Endothelial cell of umbilical vein (primary cell): ENCODE measurements at regions not wholly inside any gene's neighbourhood (a gene's known extent, or its start where the extent isn't known, plus 50 kb on each side); places are given as distances from the start of the nearest gene placed in this dataset.

Source experiments
- EZH2 ChIP-seq: IDR thresholded peaks from 2 replicates; pipeline ENCODE4 v1.6.1; 2012; ENCODE audit warnings: borderline replicate concordance, low read depth, mild to moderate bottlenecking, moderate library complexity, low read length, inconsistent platforms; ENCODE audit not compliant: severe bottlenecking
- GATA2 ChIP-seq: IDR thresholded peaks from 2 replicates; pipeline ENCODE4 v1.7.0; 2011; ENCODE audit warnings: low read depth, mild to moderate bottlenecking, moderate library complexity, mixed read lengths, low read length; ENCODE audit not compliant: insufficient read length, insufficient read depth
- JUN ChIP-seq: IDR thresholded peaks from 2 replicates; pipeline ENCODE4 v1.6.1; 2011; ENCODE audit warnings: borderline replicate concordance, low read depth; ENCODE audit not compliant: insufficient read length, insufficient read depth
- POLR2A ChIP-seq: IDR thresholded peaks from 2 replicates; pipeline ENCODE4 v1.6.1; 2012; ENCODE audit warnings: low read depth, mild to moderate bottlenecking, control low read depth, low read length
- POLR2AphosphoS5 ChIP-seq: IDR thresholded peaks from 2 replicates; pipeline ENCODE4 v1.6.1; 2012; ENCODE audit warnings: low read depth, mild to moderate bottlenecking, control low read depth, low read length, moderate library complexity; ENCODE audit not compliant: insufficient read depth
- TF ChIP-seq, protein P1 (sequence below), 2 donors: IDR thresholded peaks; 1 replicate in 1 of 2; 2 replicates in 1 of 2; pipeline ENCODE4 v1.5.1; 2011; ENCODE audit warnings: low read length in 2 of 2, mild to moderate bottlenecking in 2 of 2, moderate library complexity in 2 of 2, control low read depth in 1 of 2, inconsistent platforms in 1 of 2, low read depth in 1 of 2; ENCODE audit not compliant: insufficient read depth in 1 of 2; ENCODE audit errors: extremely low read depth in 1 of 2

GRCh38 chr10:81081887-81082620 is 544.4 kb downstream of the SH2D4B start:
- TF ChIP-seq, protein P1, sequence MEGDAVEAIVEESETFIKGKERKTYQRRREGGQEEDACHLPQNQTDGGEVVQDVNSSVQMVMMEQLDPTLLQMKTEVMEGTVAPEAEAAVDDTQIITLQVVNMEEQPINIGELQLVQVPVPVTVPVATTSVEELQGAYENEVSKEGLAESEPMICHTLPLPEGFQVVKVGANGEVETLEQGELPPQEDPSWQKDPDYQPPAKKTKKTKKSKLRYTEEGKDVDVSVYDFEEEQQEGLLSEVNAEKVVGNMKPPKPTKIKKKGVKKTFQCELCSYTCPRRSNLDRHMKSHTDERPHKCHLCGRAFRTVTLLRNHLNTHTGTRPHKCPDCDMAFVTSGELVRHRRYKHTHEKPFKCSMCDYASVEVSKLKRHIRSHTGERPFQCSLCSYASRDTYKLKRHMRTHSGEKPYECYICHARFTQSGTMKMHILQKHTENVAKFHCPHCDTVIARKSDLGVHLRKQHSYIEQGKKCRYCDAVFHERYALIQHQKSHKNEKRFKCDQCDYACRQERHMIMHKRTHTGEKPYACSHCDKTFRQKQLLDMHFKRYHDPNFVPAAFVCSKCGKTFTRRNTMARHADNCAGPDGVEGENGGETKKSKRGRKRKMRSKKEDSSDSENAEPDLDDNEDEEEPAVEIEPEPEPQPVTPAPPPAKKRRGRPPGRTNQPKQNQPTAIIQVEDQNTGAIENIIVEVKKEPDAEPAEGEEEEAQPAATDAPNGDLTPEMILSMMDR (IDR thresholded peaks at IDR 0.05; ENCODE audit: extremely low read depth in 1 of 2, insufficient read depth in 1 of 2, low read depth in 1 of 2, low read length in 2 of 2): no peak
- no peak for TF ChIP-seq EZH2
- TF ChIP-seq JUN: no peak
- TF ChIP-seq POLR2A: no peak
- no peak for TF ChIP-seq GATA2
- TF ChIP-seq POLR2AphosphoS5: no peak
